HCT116 (cell line): ENCODE measurements at regions not wholly inside any gene's neighbourhood (a gene's known extent, or its start where the extent isn't known, plus 50 kb on each side); places are given as distances from the start of the nearest gene placed in this dataset.

Source experiments
- ATAC-seq: fragments of 200-7000 bp; cut with Tn5 transposase; 2 replicates; pipeline ENCODE4 v1.9.1; 2020; ENCODE audit warnings: mild to moderate bottlenecking, moderate library complexity
- BruUV-seq: library from RNA; stranded (reverse); fragments of 400-500 nt; replicated peaks from 2 replicates; lab custom pipeline; 2021; lab: Mats Ljungman, UMichigan
- CTCF ChIA-PET: fragments of 300-600 bp; sonication (Branson Sonifier 250); formaldehyde crosslinking; loops from one replicate; lab custom pipeline; 2021; ENCODE audit warnings: antibody characterized with exemption; lab: Charles Lee
- POLR2A ChIA-PET: fragments of 300-600, 350-600 bp; sonication (Branson Sonifier 250); formaldehyde crosslinking; loops from one replicate; lab custom pipeline; 2021; ENCODE audit warnings: antibody characterized with exemption; lab: Charles Lee
- RAD21 ChIA-PET, 2 experiments: fragments of 300-600 bp; sonication (Branson Sonifier 250); formaldehyde crosslinking; loops; one replicate each; lab custom pipeline; 2023; ENCODE audit warnings: low total read pairs in 2 of 2; ENCODE audit not compliant: uncharacterized antibody in 2 of 2, unreplicated experiment in 2 of 2, low non-redundant PET in 1 of 2; lab: Charles Lee
- DNase-seq: peaks from one replicate; pipeline ENCODE4 v3.0.0-alpha.2; 2010; ENCODE audit warnings: low read depth, low spot score
- H2AFZ ChIP-seq: fragments of 200-600 bp; shearing (Covaris generic), sonication (generic); 2 replicates; pipeline ENCODE4 v1.6.1; 2017; ENCODE audit warnings: low read depth, mixed run types, mixed read lengths, antibody characterized with exemption, low read length; ENCODE audit not compliant: poor library complexity, severe bottlenecking
- H3K27ac ChIP-seq: 2 replicates; pipeline ENCODE4 v1.5.1; 2012; ENCODE audit warnings: low read depth, low read length
- H3K27me3 ChIP-seq: fragments of 200-600 bp; sonication (generic); 2 replicates; pipeline ENCODE4 v1.6.1; 2016; ENCODE audit warnings: mixed run types, low read length, mixed read lengths; ENCODE audit not compliant: insufficient read depth
- H3K36me3 ChIP-seq, 2 experiments: fragments of 200-500 bp in 1 of 2; fragments of 200-600 bp in 1 of 2; sonication (Bioruptor generic) in 1 of 2; sonication (generic) in 1 of 2; 2 replicates each; pipeline versions ENCODE4 v1.5.1 to v1.6.1; 2014 to 2016; ENCODE audit warnings: low read length in 2 of 2, inconsistent platforms in 1 of 2, mixed read lengths in 1 of 2, mixed run types in 1 of 2; ENCODE audit not compliant: insufficient read depth in 2 of 2, control insufficient read depth in 1 of 2
- H3K4me1 ChIP-seq, 2 experiments: fragments of 200-600 bp in 1 of 2; sonication (generic) in 1 of 2; 2 replicates each; pipeline versions ENCODE4 v1.5.1 to v1.6.1; 2012 to 2017; ENCODE audit warnings: low read length in 2 of 2, inconsistent platforms in 1 of 2, mild to moderate bottlenecking in 1 of 2, mixed read lengths in 1 of 2, mixed run types in 1 of 2, moderate library complexity in 1 of 2; ENCODE audit not compliant: insufficient read depth in 2 of 2, control insufficient read depth in 1 of 2
- H3K4me2 ChIP-seq: fragments of 200-600 bp; sonication (generic); 2 replicates; pipeline ENCODE4 v1.6.1; 2017; ENCODE audit warnings: mixed run types, low read length, mixed read lengths
- H3K4me3 ChIP-seq, 2 experiments: fragments of 200-600 bp in 1 of 2; sonication (generic) in 1 of 2; replicated peaks in 1 of 2; 2 replicates each; pipeline ENCODE4 v1.5.1; 2011 to 2016; ENCODE audit warnings: low read length in 2 of 2, control low read depth in 1 of 2, low read depth in 1 of 2, mild to moderate bottlenecking in 1 of 2, mixed read lengths in 1 of 2, mixed run types in 1 of 2
- H3K79me2 ChIP-seq: fragments of 200-600 bp; sonication (generic); 2 replicates; pipeline ENCODE4 v1.6.1; 2017; ENCODE audit warnings: mild to moderate bottlenecking, mixed run types, low read length, moderate library complexity, mixed read lengths; ENCODE audit not compliant: insufficient read depth
- H3K9ac ChIP-seq: fragments of 200-600 bp; sonication (generic); 2 replicates; pipeline ENCODE4 v1.6.1; 2016; ENCODE audit warnings: low read length, mixed read lengths
- H3K9me2 ChIP-seq: fragments of 200-600 bp; sonication (generic), shearing (Covaris generic); 2 replicates; pipeline ENCODE4 v1.6.1; 2017; ENCODE audit warnings: mixed run types, mild to moderate bottlenecking, moderate library complexity; ENCODE audit not compliant: insufficient read depth
- H3K9me3 ChIP-seq, 2 experiments: fragments of 200-500 bp in 1 of 2; fragments of 200-600 bp in 1 of 2; sonication (Bioruptor generic) in 1 of 2; sonication (generic) in 1 of 2; 2 replicates each; pipeline ENCODE4 v1.6.1; 2014 to 2017; ENCODE audit warnings: low read length in 2 of 2, mixed read lengths in 2 of 2, inconsistent platforms in 1 of 2, low read depth in 1 of 2, mild to moderate bottlenecking in 1 of 2, mixed run types in 1 of 2, moderate library complexity in 1 of 2; ENCODE audit not compliant: control insufficient read depth in 1 of 2, insufficient read depth in 1 of 2
- H4K20me1 ChIP-seq: fragments of 200-600 bp; sonication (generic), shearing (Covaris generic); 2 replicates; pipeline ENCODE4 v1.6.1; 2017; ENCODE audit warnings: mixed run types, mild to moderate bottlenecking, moderate library complexity; ENCODE audit not compliant: insufficient read depth
- CBX3 ChIP-seq: IDR thresholded peaks from 2 replicates; pipeline ENCODE4 v1.6.1; 2012; ENCODE audit warnings: low read depth
- CEBPB ChIP-seq: IDR thresholded peaks from 2 replicates; pipeline ENCODE4 v1.6.1; 2012; ENCODE audit warnings: low read depth
- EGR1 ChIP-seq: IDR thresholded peaks from 2 replicates; pipeline ENCODE4 v1.6.1; 2012; ENCODE audit warnings: low read depth
- EZH2phosphoT487 ChIP-seq: fragments of 200-600 bp; IDR thresholded peaks from 2 replicates; pipeline ENCODE4 v1.6.1; 2018; ENCODE audit warnings: antibody characterized with exemption, borderline replicate concordance
- JUND ChIP-seq: IDR thresholded peaks from 2 replicates; pipeline ENCODE4 v1.6.1; 2012
- SIN3A ChIP-seq: IDR thresholded peaks from 2 replicates; pipeline ENCODE4 v1.6.1; 2012; ENCODE audit warnings: low read depth
- SP1 ChIP-seq: IDR thresholded peaks from 2 replicates; pipeline ENCODE4 v1.6.1; 2012; ENCODE audit warnings: low read depth
- SRF ChIP-seq: IDR thresholded peaks from 2 replicates; pipeline ENCODE4 v1.6.1; 2012; ENCODE audit warnings: low read depth
- YY1 ChIP-seq: IDR thresholded peaks from 2 replicates; pipeline ENCODE4 v1.6.1; 2011; ENCODE audit warnings: low read length, low read depth, moderate library complexity, mild to moderate bottlenecking; ENCODE audit not compliant: insufficient replicate concordance; ENCODE audit errors: extremely low read depth
- ZFX ChIP-seq: fragments of 450-650 bp; IDR thresholded peaks from 2 replicates; pipeline ENCODE4 v1.6.1; 2017
- intact Hi-C: fragments of 100-400 bp; cut with micrococcal nuclease; formaldehyde crosslinking; loops from 2 replicates; pipeline ENCODE4 v1.10.0; 2022
- TF ChIP-seq, protein P1 (sequence below): IDR thresholded peaks from 2 replicates; pipeline ENCODE4 v1.6.1; 2012
- TF ChIP-seq, protein P2 (sequence below): IDR thresholded peaks from 2 replicates; pipeline ENCODE4 v1.6.1; 2011; ENCODE audit warnings: mild to moderate bottlenecking, low read length, moderate library complexity; ENCODE audit not compliant: insufficient replicate concordance; ENCODE audit errors: extremely low read depth
- TF ChIP-seq, protein P3 (sequence below), 3 experiments: fragments of 200-600 bp in 1 of 3; sonication (generic) in 1 of 3; IDR thresholded peaks in 2 of 3; conservative IDR thresholded peaks in 1 of 3; 2 replicates each; pipeline ENCODE4 v1.5.1; 2012 to 2017; ENCODE audit warnings: low read depth in 2 of 3, low read length in 2 of 3, antibody characterized with exemption in 1 of 3, borderline replicate concordance in 1 of 3, control low read depth in 1 of 3, mild to moderate bottlenecking in 1 of 3, mixed read lengths in 1 of 3, mixed run types in 1 of 3, moderate library complexity in 1 of 3; ENCODE audit not compliant: insufficient read depth in 1 of 3

DNA sequence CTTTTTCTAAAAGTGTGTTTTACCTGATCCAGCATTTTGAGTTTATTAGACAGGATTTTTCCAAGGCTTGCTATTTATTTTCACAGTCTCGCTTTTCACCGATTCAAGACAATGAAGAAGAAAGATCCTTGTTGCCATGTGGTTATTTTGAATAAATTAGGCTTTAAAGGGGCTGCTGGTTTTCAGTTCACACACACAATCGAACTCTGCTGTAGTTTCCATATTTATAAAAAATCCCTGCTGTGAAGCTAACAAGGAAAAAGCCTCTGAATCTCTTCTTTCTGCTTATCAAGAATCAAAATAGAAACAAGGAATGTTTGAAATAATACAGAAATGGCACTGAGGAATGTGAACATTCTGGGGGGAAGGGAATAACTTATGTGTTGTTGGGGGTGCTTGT lies 102.5 kb upstream of the KAZN start:
- CTCF ChIA-PET = no interaction called here
- no peaks in the 10 kb centered on the region for H3K79me2 ChIP-seq
- ATAC-seq = no peak
- no peaks in the 10 kb centered on the region for H3K9me2 ChIP-seq
- H3K4me2 ChIP-seq = no peak overlapping the region
- POLR2A ChIA-PET = no interaction called here
- H3K4me1 ChIP-seq = no peaks in the 10 kb centered on the region
- H4K20me1 ChIP-seq = no peaks in the 10 kb centered on the region
- DNase-seq = no peak
- H3K9ac ChIP-seq = no peak overlapping the region
- no peaks in the 10 kb centered on the region for H3K9me3 ChIP-seq
- BruUV-seq = no TSS peak
- no peaks in the 10 kb centered on the region for H3K36me3 ChIP-seq
- H3K27me3 ChIP-seq = peaks cover 25% of the 10 kb centered on the region
- H2AFZ ChIP-seq = no peak overlapping the region
- intact Hi-C loops = no loop called here
- RAD21 ChIA-PET = no interaction called here
- TF ChIP-seq EGR1 = no peak
- TF ChIP-seq, all 23 proteins: peak for 0
- H3K27ac ChIP-seq = no peak overlapping the region
- H3K4me3 ChIP-seq = no peak overlapping the region

DNA sequence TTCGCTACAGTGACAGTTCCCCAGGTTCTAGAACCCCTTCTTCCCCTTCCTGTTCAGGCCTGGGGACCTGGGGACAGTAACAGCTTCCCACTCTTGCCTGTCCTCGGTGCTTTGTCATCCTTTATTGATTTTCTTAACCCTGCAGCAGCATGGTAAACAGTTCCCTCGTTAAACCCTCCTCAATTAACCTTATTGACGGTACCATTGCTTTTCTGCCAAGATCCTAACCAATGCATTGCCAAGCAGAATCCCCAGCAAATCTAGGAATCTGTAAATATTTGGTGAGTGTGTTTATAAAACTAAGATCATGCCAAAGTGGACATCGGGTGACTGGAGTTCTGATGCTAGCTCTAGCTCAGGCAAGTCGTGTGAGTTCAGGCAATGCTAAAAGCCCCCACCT lies 99.6 kb upstream of the KAZN start:
- POLR2A ChIA-PET = no interaction called here

More for the DNA sequence above, 99.6 kb upstream of the KAZN start:
- Histone ChIP-seq H3K4me2 (no peak overlapping the region), H3K4me1 (no peaks in the 10 kb centered on the region), H3K9ac (no peak overlapping the region), H3K79me2 (no peaks in the 10 kb centered on the region), H3K27me3 (peaks cover 46% of the 10 kb centered on the region; the same call in 1 of the 2 replicates), H3K27ac (no peak overlapping the region), H2AFZ (no peak overlapping the region), H4K20me1 (no peaks in the 10 kb centered on the region), H3K9me3 (no peaks in the 10 kb centered on the region), H3K36me3 (no peaks in the 10 kb centered on the region), H3K9me2 (no peaks in the 10 kb centered on the region), H3K4me3 (no peak overlapping the region)
- TF ChIP-seq CEBPB = no peak
- no peak for TF ChIP-seq CBX3
- no peak for TF ChIP-seq EZH2phosphoT487
- no peak for TF ChIP-seq SRF
- no peak for TF ChIP-seq JUND
- TF ChIP-seq, protein P1, sequence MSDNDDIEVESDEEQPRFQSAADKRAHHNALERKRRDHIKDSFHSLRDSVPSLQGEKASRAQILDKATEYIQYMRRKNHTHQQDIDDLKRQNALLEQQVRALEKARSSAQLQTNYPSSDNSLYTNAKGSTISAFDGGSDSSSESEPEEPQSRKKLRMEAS = no peak
- no peak for TF ChIP-seq SP1
- TF ChIP-seq, protein P2, sequence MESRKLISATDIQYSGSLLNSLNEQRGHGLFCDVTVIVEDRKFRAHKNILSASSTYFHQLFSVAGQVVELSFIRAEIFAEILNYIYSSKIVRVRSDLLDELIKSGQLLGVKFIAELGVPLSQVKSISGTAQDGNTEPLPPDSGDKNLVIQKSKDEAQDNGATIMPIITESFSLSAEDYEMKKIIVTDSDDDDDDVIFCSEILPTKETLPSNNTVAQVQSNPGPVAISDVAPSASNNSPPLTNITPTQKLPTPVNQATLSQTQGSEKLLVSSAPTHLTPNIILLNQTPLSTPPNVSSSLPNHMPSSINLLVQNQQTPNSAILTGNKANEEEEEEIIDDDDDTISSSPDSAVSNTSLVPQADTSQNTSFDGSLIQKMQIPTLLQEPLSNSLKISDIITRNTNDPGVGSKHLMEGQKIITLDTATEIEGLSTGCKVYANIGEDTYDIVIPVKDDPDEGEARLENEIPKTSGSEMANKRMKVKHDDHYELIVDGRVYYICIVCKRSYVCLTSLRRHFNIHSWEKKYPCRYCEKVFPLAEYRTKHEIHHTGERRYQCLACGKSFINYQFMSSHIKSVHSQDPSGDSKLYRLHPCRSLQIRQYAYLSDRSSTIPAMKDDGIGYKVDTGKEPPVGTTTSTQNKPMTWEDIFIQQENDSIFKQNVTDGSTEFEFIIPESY = no peak
- no peak for TF ChIP-seq YY1
- TF ChIP-seq ZFX = no peak
- TF ChIP-seq, protein P3, sequence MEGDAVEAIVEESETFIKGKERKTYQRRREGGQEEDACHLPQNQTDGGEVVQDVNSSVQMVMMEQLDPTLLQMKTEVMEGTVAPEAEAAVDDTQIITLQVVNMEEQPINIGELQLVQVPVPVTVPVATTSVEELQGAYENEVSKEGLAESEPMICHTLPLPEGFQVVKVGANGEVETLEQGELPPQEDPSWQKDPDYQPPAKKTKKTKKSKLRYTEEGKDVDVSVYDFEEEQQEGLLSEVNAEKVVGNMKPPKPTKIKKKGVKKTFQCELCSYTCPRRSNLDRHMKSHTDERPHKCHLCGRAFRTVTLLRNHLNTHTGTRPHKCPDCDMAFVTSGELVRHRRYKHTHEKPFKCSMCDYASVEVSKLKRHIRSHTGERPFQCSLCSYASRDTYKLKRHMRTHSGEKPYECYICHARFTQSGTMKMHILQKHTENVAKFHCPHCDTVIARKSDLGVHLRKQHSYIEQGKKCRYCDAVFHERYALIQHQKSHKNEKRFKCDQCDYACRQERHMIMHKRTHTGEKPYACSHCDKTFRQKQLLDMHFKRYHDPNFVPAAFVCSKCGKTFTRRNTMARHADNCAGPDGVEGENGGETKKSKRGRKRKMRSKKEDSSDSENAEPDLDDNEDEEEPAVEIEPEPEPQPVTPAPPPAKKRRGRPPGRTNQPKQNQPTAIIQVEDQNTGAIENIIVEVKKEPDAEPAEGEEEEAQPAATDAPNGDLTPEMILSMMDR (IDR thresholded peaks at IDR 0.05 in 2 of 3, conservative IDR thresholded peaks at IDR 0.05 in 1 of 3; ENCODE audit: borderline replicate concordance in 1 of 3, insufficient read depth in 1 of 3, low read depth in 2 of 3, low read length in 2 of 3) = no peak
- no peak for TF ChIP-seq SIN3A
- RAD21 ChIA-PET = no interaction called here
- DNase-seq = no peak
- intact Hi-C loops = no loop called here
- CTCF ChIA-PET = no interaction called here
- ATAC-seq = no peak
- BruUV-seq = no TSS peak
